ENCODE measurements at regions not wholly inside any gene's neighbourhood (a gene's known extent, or its start where the extent isn't known, plus 50 kb on each side); places are given as distances from the start of the nearest gene placed in this dataset.

DNA sequence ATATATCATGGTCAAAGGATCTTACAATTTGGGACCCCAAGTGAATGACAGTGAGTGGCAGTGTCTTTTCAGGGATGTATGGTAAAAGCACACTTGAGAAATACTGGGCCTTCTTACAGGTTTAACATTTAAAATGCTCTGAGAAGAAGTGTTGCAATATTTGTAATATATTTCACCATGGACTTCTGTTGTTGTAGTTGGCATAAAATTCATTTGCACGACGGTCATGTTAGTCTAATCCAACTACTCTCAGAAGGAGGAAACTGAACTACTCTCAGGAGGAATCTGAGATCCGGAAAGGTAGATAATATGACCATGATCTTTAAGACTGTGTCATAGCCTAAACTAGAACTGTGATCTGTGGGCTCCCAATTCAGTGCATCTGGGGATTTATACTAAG is 700.1 kb downstream of the HDGFL1 start:
- Histone ChIP-seq H3K4me3 (no peak overlapping the region), H3K27ac (no peak overlapping the region)
- TF ChIP-seq, protein P1, sequence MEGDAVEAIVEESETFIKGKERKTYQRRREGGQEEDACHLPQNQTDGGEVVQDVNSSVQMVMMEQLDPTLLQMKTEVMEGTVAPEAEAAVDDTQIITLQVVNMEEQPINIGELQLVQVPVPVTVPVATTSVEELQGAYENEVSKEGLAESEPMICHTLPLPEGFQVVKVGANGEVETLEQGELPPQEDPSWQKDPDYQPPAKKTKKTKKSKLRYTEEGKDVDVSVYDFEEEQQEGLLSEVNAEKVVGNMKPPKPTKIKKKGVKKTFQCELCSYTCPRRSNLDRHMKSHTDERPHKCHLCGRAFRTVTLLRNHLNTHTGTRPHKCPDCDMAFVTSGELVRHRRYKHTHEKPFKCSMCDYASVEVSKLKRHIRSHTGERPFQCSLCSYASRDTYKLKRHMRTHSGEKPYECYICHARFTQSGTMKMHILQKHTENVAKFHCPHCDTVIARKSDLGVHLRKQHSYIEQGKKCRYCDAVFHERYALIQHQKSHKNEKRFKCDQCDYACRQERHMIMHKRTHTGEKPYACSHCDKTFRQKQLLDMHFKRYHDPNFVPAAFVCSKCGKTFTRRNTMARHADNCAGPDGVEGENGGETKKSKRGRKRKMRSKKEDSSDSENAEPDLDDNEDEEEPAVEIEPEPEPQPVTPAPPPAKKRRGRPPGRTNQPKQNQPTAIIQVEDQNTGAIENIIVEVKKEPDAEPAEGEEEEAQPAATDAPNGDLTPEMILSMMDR (IDR thresholded peaks at IDR 0.05): no peak
- DNase-seq (ENCODE audit: low spot score): no peak

DNA sequence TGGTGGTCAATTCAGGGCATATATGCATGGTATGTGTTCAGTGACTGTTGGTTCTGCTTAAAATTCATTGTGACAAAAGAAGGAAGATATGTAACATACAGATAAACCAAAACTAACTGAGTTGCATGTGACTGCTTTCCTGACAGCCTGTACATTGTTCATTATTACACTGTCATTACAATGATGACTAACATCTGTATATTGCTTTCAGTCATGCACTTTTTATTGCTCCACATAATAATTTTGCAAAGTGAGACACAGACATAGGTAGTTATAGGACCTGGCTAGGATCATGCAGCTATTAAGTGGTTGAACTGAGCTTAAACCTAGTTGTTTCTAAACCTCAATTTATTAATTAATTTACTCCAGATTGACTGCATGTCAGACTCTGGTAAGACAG is 703.2 kb downstream of the HDGFL1 start:
- DNase-seq (ENCODE audit: low spot score): no peak
- TF ChIP-seq, protein P1 (IDR thresholded peaks at IDR 0.05): no peak
- H3K4me3 ChIP-seq: no peak overlapping the region
- no peak overlapping the region for H3K27ac ChIP-seq

DNA sequence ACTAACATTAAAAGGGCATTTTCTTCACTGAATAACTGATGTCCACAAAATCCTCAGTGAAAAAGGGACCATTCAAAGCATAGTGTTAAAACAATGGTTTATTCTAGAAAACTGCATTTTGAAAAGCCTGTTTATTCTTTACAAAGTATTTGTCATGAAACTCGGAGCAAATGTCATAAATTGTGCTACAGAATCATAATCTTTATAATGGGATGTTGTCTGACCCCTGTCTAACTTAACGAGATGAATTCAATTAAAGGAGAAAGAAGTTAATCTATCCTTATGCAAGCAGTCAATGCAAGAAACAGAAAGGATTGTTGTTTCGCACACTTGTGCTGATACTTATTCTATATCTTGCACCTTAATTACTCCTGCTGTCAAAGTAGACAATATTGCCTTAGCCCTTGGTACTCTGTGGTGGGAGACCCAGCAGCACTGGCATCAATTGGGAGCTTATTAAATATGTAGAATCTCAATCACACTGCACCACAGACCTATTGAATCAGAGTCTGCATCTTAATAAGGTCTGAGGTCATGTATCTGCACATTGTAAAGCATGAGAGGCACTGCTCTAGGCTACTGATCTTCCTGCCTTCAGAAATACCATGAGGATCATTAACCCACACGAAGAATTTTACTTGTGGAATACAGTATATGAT is 708.3 kb downstream of the HDGFL1 start:
- no peak for DNase-seq (ENCODE audit: low spot score)
- TF ChIP-seq, protein P1 (IDR thresholded peaks at IDR 0.05): no peak
- Histone ChIP-seq H3K4me3 (no peak overlapping the region), H3K27ac (no peak overlapping the region)

DNA sequence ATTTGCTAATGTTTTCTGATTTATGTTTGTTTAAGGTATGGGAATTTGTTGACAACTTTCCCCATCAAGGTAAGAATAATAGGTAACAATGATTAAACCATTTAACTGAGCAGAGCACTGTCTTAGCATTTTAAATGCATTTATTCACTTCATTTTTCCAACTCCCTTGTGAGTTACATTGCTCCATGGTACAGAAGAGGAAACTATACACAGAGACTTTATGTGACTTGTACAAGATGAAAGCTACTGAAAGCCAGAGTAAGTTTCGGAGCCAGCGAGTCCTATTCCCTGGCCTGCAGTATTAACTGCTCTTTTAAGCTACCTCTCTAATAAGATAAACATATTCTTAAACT is 708.8 kb downstream of the HDGFL1 start:
- DNase-seq (ENCODE audit: low spot score): no peak
- H3K4me3 ChIP-seq: no peak overlapping the region
- TF ChIP-seq, protein P1 (IDR thresholded peaks at IDR 0.05): no peak
- H3K27ac ChIP-seq: no peak overlapping the region

DNA sequence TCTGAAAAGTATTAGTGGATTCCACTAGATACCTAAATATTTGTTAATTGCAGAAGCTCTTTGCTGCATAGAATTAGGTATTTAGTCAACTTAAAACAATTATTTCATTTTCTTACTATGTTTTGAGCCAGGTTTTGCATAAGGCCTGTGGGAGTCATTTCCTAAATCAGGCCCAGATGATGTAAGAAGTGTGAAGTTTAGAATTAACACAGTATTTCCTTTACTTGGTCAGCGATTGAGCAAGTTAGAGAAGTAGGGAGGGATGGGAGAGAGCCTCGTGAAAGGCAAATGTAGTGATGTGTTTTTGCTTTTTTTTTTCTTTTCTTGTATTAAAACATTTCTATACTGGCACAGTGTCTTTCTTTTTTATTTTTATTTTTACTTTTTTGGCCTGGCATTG is 711.1 kb downstream of the HDGFL1 start:
- Histone ChIP-seq H3K27ac (no peak overlapping the region), H3K4me3 (no peak overlapping the region)
- DNase-seq (ENCODE audit: low spot score): no peak
- TF ChIP-seq, protein P1 (IDR thresholded peaks at IDR 0.05): no peak

DNA sequence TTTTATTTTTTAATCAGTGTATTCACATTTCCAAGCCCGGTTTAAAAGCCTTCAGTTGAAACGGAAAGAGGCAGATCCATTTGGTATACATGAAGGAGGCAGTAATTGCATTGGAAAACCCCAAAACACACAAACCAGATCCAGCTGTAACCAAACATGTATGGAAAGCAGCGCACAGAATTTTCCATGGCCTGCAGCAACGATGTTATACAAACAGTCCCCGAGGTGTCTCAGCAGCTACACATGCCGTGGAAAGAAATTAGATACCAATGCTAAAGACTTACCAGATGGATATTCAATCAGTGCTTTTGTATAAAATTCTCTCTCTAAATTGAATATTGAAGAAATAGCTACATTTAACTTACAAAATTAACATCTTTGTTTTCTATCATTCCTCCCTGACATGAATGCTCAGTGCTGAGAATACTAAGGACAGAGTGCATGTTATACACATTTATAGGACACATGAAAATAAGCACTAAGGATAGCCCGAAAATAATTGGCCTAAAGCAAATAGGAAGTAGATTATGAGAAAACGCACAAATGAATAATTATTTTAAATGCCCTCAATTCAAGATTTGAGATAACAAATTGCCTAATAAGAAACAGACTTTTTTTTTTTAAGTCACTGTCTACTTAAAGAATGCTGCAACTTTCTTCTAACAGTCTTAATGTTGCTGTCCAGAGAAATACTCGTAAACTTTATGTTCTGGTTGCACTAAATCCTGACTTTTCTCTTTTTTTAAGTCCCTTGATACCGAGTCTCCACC is 713.1 kb downstream of the HDGFL1 start:
- no peak overlapping the region for H3K27ac ChIP-seq
- H3K4me3 ChIP-seq: no peak overlapping the region
- TF ChIP-seq, protein P1 (IDR thresholded peaks at IDR 0.05): no peak
- DNase-seq (ENCODE audit: low spot score): no peak

DNA sequence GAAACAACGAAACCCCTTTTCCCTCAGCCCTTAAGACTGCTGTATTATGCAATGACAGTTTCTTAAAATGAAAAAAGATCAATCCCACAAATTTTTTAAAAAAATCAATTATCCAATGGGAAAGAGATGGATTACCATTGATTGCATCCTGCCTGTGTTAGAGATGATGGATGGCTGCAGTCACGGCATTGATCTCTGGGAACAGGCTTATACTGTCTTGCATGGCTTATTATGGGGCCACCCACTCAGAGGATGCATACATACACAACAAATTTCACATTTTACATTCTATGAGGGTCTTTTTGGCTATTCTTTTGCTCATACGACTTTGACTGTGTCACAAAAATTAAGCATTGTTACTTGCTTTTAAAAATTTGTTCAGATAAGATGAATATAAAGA is 724.3 kb downstream of the HDGFL1 start:
- Histone ChIP-seq H3K4me3 (no peak overlapping the region), H3K27ac (no peak overlapping the region)
- no peak for DNase-seq (ENCODE audit: low spot score)
- TF ChIP-seq, protein P1 (IDR thresholded peaks at IDR 0.05): no peak

Measured in coronary artery (tissue), 2 donors.